Thyroid gland (tissue), 4 donors: ENCODE measurements at regions not wholly inside any gene's neighbourhood (a gene's known extent, or its start where the extent isn't known, plus 50 kb on each side); places are given as distances from the start of the nearest gene placed in this dataset.

ENCODE experiments used
- POLR2A ChIP-seq, 2 donors: fragments of 450-650 bp; IDR thresholded peaks; one replicate each; pipeline ENCODE4 v1.6.1; 2017; ENCODE audit warnings: antibody characterized with exemption in 2 of 2, mild to moderate bottlenecking in 2 of 2, moderate library complexity in 1 of 2
- TF ChIP-seq, protein P1 (sequence below), 6 experiments: fragments of 200-600 bp in 3 of 6; fragments of 450-650 bp in 3 of 6; sonication (generic) in 3 of 6; IDR thresholded peaks; one replicate each; pipeline ENCODE4 v1.5.1; 2016 to 2019; ENCODE audit warnings: antibody characterized with exemption in 6 of 6, mild to moderate bottlenecking in 2 of 6, inconsistent platforms in 1 of 6, moderate library complexity in 1 of 6

DNA sequence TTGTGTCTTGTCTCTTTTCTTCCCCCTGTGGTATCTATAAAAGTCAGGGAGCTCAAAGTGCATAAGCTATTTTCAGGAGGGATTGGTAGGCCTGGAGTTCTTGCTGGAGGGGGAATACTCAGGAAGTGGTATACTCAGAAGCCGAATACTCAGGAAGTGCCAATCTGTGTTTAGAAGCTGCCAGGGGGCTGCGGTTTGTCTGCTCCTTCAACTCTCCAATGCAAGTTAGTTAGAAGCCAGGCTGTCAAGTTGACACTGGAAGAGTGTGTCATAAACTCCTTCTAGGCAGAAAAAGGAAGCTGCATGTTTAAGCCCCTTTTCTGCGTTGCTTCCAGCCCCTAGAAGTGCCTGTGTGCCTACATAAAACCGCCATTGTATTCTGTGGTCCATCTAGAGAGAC lies 366.5 kb downstream of the TAF11L14 start:
- no peak for TF ChIP-seq POLR2A (IDR thresholded peaks at IDR 0.05)
- TF ChIP-seq, protein P1, sequence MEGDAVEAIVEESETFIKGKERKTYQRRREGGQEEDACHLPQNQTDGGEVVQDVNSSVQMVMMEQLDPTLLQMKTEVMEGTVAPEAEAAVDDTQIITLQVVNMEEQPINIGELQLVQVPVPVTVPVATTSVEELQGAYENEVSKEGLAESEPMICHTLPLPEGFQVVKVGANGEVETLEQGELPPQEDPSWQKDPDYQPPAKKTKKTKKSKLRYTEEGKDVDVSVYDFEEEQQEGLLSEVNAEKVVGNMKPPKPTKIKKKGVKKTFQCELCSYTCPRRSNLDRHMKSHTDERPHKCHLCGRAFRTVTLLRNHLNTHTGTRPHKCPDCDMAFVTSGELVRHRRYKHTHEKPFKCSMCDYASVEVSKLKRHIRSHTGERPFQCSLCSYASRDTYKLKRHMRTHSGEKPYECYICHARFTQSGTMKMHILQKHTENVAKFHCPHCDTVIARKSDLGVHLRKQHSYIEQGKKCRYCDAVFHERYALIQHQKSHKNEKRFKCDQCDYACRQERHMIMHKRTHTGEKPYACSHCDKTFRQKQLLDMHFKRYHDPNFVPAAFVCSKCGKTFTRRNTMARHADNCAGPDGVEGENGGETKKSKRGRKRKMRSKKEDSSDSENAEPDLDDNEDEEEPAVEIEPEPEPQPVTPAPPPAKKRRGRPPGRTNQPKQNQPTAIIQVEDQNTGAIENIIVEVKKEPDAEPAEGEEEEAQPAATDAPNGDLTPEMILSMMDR (IDR thresholded peaks at IDR 0.05), result no peak
